HEK293 (cell line): ENCODE measurements at regions not wholly inside any gene's neighbourhood (a gene's known extent, or its start where the extent isn't known, plus 50 kb on each side); places are given as distances from the start of the nearest gene placed in this dataset.

ENCODE experiments used
- CTCF ChIA-PET: fragments of 350-600 bp; formaldehyde crosslinking; extraction: SDS; loops from one replicate; lab custom pipeline; 2021; ENCODE audit warnings: antibody characterized with exemption; lab: Yijun Ruan, JAX
- POLR2A ChIA-PET: fragments of 300-600 bp; formaldehyde crosslinking; extraction: SDS; loops from one replicate; lab custom pipeline; 2020; ENCODE audit warnings: antibody characterized with exemption, inconsistent platforms; lab: Yijun Ruan, JAX
- H3K27ac ChIP-seq: fragments of 200-500 bp; sonication (Bioruptor generic); 2 replicates; pipeline ENCODE4 v1.5.1; 2014; ENCODE audit warnings: low read depth, low read length, control low read depth, inconsistent platforms; ENCODE audit errors: extremely low read depth
- H3K36me3 ChIP-seq, 2 experiments: fragments of 200-500 bp in 1 of 2; sonication (Bioruptor generic) in 1 of 2; 1 replicate in 1 of 2; 2 replicates in 1 of 2; pipeline ENCODE4 v1.5.1; 2014 to 2017; ENCODE audit warnings: inconsistent platforms in 2 of 2, low read length in 2 of 2; ENCODE audit not compliant: control insufficient read depth in 2 of 2, insufficient read depth in 1 of 2
- H3K4me1 ChIP-seq: fragments of 200-500 bp; sonication (Bioruptor generic); 2 replicates; pipeline ENCODE4 v1.5.1; 2014; ENCODE audit warnings: mild to moderate bottlenecking, low read length, inconsistent platforms; ENCODE audit not compliant: control insufficient read depth, insufficient read depth
- H3K4me3 ChIP-seq: 2 replicates; pipeline ENCODE4 v1.5.1; 2011; ENCODE audit warnings: low read depth, mild to moderate bottlenecking, control low read depth, low read length, moderate library complexity
- H3K9me3 ChIP-seq: fragments of 200-500 bp; sonication (Bioruptor generic); 2 replicates; pipeline ENCODE4 v1.5.1; 2014; ENCODE audit warnings: low read depth, low read length, inconsistent platforms; ENCODE audit not compliant: control insufficient read depth, insufficient read depth
- BCL11A ChIP-seq: fragments of 450-650 bp; formaldehyde crosslinking; IDR thresholded peaks from 2 replicates; pipeline ENCODE4 v1.5.1; 2016; ENCODE audit warnings: low read depth, missing biosample characterization, missing genetic modification characterization
- YY2 ChIP-seq: fragments of 450-650 bp; formaldehyde crosslinking; IDR thresholded peaks from 2 replicates; pipeline ENCODE4 v1.5.1; 2016; ENCODE audit warnings: missing biosample characterization, missing genetic modification characterization
- ZBTB20 ChIP-seq: fragments of 450-650 bp; formaldehyde crosslinking; IDR thresholded peaks from 2 replicates; pipeline ENCODE4 v1.5.1; 2016; ENCODE audit warnings: missing biosample characterization, missing genetic modification characterization
- ZFP69B ChIP-seq: fragments of 450-650 bp; formaldehyde crosslinking; IDR thresholded peaks from 2 replicates; pipeline ENCODE4 v1.5.1; 2016; ENCODE audit warnings: missing biosample characterization, missing genetic modification characterization
- ZNF138 ChIP-seq: fragments of 450-650 bp; formaldehyde crosslinking; IDR thresholded peaks from 2 replicates; pipeline ENCODE4 v1.5.1; 2016; ENCODE audit warnings: missing biosample characterization, missing genetic modification characterization, borderline replicate concordance
- ZNF155 ChIP-seq: fragments of 450-650 bp; formaldehyde crosslinking; IDR thresholded peaks from 2 replicates; pipeline ENCODE4 v1.5.1; 2016; ENCODE audit warnings: missing biosample characterization, missing genetic modification characterization
- ZNF175 ChIP-seq: fragments of 450-650 bp; formaldehyde crosslinking; IDR thresholded peaks from 2 replicates; pipeline ENCODE4 v1.5.1; 2016; ENCODE audit warnings: missing biosample characterization, missing genetic modification characterization
- ZNF223 ChIP-seq: fragments of 450-650 bp; formaldehyde crosslinking; IDR thresholded peaks from 2 replicates; pipeline ENCODE4 v1.5.1; 2016; ENCODE audit warnings: missing biosample characterization, missing genetic modification characterization
- ZNF404 ChIP-seq: fragments of 450-650 bp; formaldehyde crosslinking; IDR thresholded peaks from 2 replicates; pipeline ENCODE4 v1.5.1; 2017; ENCODE audit warnings: missing biosample characterization, missing genetic modification characterization
- ZNF521 ChIP-seq: fragments of 450-650 bp; formaldehyde crosslinking; IDR thresholded peaks from 2 replicates; pipeline ENCODE4 v1.5.1; 2017; ENCODE audit warnings: missing biosample characterization, mild to moderate bottlenecking, missing genetic modification characterization
- ZNF621 ChIP-seq: fragments of 450-650 bp; formaldehyde crosslinking; IDR thresholded peaks from 2 replicates; pipeline ENCODE4 v1.5.1; 2017; ENCODE audit warnings: missing biosample characterization, missing genetic modification characterization
- ZNF626 ChIP-seq: fragments of 450-650 bp; sonication (Bioruptor Pico); formaldehyde crosslinking; IDR thresholded peaks from 2 replicates; pipeline ENCODE4 v1.5.1; 2018; ENCODE audit warnings: missing biosample characterization, missing genetic modification characterization, inconsistent platforms
- ZNF76 ChIP-seq: fragments of 450-650 bp; formaldehyde crosslinking; IDR thresholded peaks from 2 replicates; pipeline ENCODE4; 2016; ENCODE audit warnings: low read depth, missing biosample characterization, missing genetic modification characterization, borderline replicate concordance
- ZSCAN16 ChIP-seq: fragments of 450-650 bp; formaldehyde crosslinking; IDR thresholded peaks from 2 replicates; pipeline ENCODE4 v1.5.1; 2016; ENCODE audit warnings: missing biosample characterization, missing genetic modification characterization
- TF ChIP-seq, protein P1 (sequence below): fragments of 450-650 bp; formaldehyde crosslinking; optimal IDR thresholded peaks from 2 replicates; pipeline ENCODE3; 2016; ENCODE audit warnings: missing biosample characterization, mild to moderate bottlenecking, missing genetic modification characterization
- TF ChIP-seq, protein P2 (sequence below): fragments of 450-650 bp; formaldehyde crosslinking; IDR thresholded peaks from 2 replicates; pipeline ENCODE4 v1.5.1; 2017; ENCODE audit warnings: missing biosample characterization, missing genetic modification characterization
- TF ChIP-seq, protein P3 (sequence below): fragments of 450-650 bp; formaldehyde crosslinking; IDR thresholded peaks from 2 replicates; pipeline ENCODE4 v1.5.1; 2016; ENCODE audit warnings: missing biosample characterization, missing genetic modification characterization
- TF ChIP-seq, protein P4 (sequence below): fragments of 450-650 bp; formaldehyde crosslinking; IDR thresholded peaks from 2 replicates; pipeline ENCODE4 v1.5.1; 2016; ENCODE audit warnings: missing biosample characterization, missing genetic modification characterization
- TF ChIP-seq, protein P5 (sequence below): fragments of 450-650 bp; formaldehyde crosslinking; IDR thresholded peaks from 2 replicates; pipeline ENCODE4 v1.5.1; 2016; ENCODE audit warnings: missing biosample characterization, missing genetic modification characterization
- TF ChIP-seq, protein P6 (sequence below): fragments of 450-650 bp; formaldehyde crosslinking; IDR thresholded peaks from 2 replicates; pipeline ENCODE4 v1.5.1; 2016; ENCODE audit warnings: missing biosample characterization, missing genetic modification characterization
- TF ChIP-seq, protein P7 (sequence below): fragments of 450-650 bp; formaldehyde crosslinking; IDR thresholded peaks from 2 replicates; pipeline ENCODE4 v1.5.1; 2016; ENCODE audit warnings: missing biosample characterization, missing genetic modification characterization

DNA sequence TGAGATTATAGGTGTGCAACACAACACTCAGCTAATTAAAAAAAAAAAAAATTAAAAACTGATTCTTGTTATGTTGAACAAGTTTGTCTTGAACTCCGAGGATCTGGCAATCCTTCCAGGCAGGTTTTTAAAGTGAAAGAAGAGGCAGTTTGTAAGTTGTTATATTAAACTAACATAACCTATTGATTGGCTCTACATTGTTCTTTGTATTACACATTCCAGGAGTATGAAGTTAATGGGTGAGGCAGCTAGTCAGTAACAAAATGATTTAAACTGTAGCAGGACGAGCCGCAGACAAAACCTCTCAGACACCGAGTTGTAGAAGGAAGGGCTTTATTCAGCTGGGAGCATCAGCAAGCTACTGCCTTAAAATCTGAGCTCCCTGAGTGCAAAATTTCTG, 1953.9 kb upstream of the CDH6 start:
- Histone ChIP-seq H3K27ac (no peak overlapping the region), H3K9me3 (no peaks in the 10 kb centered on the region), H3K4me1 (no peaks in the 10 kb centered on the region), H3K36me3 (no peaks in the 10 kb centered on the region), H3K4me3 (no peak overlapping the region)
- TF ChIP-seq, protein P1, sequence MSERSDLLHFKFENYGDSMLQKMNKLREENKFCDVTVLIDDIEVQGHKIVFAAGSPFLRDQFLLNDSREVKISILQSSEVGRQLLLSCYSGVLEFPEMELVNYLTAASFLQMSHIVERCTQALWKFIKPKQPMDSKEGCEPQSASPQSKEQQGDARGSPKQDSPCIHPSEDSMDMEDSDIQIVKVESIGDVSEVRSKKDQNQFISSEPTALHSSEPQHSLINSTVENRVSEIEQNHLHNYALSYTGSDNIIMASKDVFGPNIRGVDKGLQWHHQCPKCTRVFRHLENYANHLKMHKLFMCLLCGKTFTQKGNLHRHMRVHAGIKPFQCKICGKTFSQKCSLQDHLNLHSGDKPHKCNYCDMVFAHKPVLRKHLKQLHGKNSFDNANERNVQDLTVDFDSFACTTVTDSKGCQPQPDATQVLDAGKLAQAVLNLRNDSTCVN (tag by site-specific recombination), result no peak
- TF ChIP-seq YY2 (tag by site-specific recombination), result no peak
- TF ChIP-seq, protein P2, sequence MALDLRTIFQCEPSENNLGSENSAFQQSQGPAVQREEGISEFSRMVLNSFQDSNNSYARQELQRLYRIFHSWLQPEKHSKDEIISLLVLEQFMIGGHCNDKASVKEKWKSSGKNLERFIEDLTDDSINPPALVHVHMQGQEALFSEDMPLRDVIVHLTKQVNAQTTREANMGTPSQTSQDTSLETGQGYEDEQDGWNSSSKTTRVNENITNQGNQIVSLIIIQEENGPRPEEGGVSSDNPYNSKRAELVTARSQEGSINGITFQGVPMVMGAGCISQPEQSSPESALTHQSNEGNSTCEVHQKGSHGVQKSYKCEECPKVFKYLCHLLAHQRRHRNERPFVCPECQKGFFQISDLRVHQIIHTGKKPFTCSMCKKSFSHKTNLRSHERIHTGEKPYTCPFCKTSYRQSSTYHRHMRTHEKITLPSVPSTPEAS (tag by site-specific recombination), result no peak
- no peak for TF ChIP-seq ZNF223 (tag by site-specific recombination)
- TF ChIP-seq ZNF621 (tag by site-specific recombination), result no peak
- no peak for TF ChIP-seq ZBTB20 (tag by site-specific recombination)
- no peak for TF ChIP-seq ZSCAN16 (tag by site-specific recombination)
- TF ChIP-seq, protein P3, sequence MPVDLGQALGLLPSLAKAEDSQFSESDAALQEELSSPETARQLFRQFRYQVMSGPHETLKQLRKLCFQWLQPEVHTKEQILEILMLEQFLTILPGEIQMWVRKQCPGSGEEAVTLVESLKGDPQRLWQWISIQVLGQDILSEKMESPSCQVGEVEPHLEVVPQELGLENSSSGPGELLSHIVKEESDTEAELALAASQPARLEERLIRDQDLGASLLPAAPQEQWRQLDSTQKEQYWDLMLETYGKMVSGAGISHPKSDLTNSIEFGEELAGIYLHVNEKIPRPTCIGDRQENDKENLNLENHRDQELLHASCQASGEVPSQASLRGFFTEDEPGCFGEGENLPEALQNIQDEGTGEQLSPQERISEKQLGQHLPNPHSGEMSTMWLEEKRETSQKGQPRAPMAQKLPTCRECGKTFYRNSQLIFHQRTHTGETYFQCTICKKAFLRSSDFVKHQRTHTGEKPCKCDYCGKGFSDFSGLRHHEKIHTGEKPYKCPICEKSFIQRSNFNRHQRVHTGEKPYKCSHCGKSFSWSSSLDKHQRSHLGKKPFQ (tag by site-specific recombination), result no peak
- TF ChIP-seq, protein P4, sequence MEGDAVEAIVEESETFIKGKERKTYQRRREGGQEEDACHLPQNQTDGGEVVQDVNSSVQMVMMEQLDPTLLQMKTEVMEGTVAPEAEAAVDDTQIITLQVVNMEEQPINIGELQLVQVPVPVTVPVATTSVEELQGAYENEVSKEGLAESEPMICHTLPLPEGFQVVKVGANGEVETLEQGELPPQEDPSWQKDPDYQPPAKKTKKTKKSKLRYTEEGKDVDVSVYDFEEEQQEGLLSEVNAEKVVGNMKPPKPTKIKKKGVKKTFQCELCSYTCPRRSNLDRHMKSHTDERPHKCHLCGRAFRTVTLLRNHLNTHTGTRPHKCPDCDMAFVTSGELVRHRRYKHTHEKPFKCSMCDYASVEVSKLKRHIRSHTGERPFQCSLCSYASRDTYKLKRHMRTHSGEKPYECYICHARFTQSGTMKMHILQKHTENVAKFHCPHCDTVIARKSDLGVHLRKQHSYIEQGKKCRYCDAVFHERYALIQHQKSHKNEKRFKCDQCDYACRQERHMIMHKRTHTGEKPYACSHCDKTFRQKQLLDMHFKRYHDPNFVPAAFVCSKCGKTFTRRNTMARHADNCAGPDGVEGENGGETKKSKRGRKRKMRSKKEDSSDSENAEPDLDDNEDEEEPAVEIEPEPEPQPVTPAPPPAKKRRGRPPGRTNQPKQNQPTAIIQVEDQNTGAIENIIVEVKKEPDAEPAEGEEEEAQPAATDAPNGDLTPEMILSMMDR (tag by site-specific recombination), result no peak
- no peak for TF ChIP-seq ZFP69B (tag by site-specific recombination)
- TF ChIP-seq, protein P5, sequence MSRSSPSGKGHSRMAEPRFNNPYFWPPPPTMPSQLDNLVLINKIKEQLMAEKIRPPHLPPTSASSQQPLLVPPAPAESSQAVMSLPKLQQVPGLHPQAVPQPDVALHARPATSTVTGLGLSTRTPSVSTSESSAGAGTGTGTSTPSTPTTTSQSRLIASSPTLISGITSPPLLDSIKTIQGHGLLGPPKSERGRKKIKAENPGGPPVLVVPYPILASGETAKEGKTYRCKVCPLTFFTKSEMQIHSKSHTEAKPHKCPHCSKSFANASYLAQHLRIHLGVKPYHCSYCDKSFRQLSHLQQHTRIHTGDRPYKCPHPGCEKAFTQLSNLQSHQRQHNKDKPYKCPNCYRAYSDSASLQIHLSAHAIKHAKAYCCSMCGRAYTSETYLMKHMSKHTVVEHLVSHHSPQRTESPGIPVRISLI (tag by site-specific recombination), result no peak
- TF ChIP-seq ZNF404 (tag by site-specific recombination), result no peak
- no peak for TF ChIP-seq ZNF138 (tag by site-specific recombination)
- no peak for TF ChIP-seq ZNF155
- TF ChIP-seq BCL11A (tag by site-specific recombination), result no peak
- TF ChIP-seq ZNF175 (tag by site-specific recombination), result no peak
- TF ChIP-seq, protein P6, sequence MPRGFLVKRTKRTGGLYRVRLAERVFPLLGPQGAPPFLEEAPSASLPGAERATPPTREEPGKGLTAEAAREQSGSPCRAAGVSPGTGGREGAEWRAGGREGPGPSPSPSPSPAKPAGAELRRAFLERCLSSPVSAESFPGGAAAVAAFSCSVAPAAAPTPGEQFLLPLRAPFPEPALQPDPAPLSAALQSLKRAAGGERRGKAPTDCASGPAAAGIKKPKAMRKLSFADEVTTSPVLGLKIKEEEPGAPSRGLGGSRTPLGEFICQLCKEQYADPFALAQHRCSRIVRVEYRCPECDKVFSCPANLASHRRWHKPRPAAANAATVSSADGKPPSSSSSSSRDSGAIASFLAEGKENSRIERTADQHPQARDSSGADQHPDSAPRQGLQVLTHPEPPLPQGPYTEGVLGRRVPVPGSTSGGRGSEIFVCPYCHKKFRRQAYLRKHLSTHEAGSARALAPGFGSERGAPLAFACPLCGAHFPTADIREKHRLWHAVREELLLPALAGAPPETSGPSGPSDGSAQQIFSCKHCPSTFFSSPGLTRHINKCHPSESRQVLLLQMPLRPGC (tag by site-specific recombination), result no peak
- no peak for TF ChIP-seq ZNF521
- CTCF ChIA-PET, result no interaction called here
- POLR2A ChIA-PET, result no interaction called here

DNA sequence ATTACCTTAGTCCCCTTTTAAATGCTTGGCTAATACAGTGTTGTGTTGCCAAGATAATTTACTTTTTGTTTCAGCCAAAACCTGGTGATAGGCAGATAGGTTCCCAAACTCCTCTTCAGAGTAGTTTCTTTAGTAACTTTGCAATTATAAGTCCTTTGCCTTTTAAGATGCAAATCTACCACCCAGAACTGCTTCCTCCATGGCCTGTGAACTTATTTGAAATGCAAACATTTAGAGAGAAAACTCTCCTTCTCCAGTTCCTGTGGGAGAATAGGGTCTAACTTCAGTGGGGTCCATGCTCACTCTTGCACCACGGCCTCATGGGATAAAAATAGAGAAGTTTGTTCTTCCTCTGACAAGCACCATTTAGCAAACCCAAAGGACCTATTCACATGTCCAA, 1955.4 kb upstream of the CDH6 start:
- POLR2A ChIA-PET, result no interaction called here
- Histone ChIP-seq H3K27ac (no peak overlapping the region), H3K9me3 (no peaks in the 10 kb centered on the region), H3K4me3 (no peak overlapping the region), H3K4me1 (no peaks in the 10 kb centered on the region), H3K36me3 (no peaks in the 10 kb centered on the region)
- CTCF ChIA-PET, result no interaction called here
- TF ChIP-seq, protein P7, sequence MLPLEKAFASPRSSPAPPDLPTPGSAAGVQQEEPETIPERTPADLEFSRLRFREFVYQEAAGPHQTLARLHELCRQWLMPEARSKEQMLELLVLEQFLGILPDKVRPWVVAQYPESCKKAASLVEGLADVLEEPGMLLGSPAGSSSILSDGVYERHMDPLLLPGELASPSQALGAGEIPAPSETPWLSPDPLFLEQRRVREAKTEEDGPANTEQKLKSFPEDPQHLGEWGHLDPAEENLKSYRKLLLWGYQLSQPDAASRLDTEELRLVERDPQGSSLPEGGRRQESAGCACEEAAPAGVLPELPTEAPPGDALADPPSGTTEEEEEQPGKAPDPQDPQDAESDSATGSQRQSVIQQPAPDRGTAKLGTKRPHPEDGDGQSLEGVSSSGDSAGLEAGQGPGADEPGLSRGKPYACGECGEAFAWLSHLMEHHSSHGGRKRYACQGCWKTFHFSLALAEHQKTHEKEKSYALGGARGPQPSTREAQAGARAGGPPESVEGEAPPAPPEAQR (tag by site-specific recombination), result no peak
- TF ChIP-seq ZNF76 (tag by site-specific recombination) (no peak), ZNF626 (tag by site-specific recombination) (no peak)
